A673 (cell line): ENCODE measurements at regions not wholly inside any gene's neighbourhood (a gene's known extent, or its start where the extent isn't known, plus 50 kb on each side); places are given as distances from the start of the nearest gene placed in this dataset.

ENCODE experiments used
- BruUV-seq: library from RNA; stranded (reverse); fragments of 400-500 nt; replicated peaks from 2 replicates; lab custom pipeline; 2021; lab: Mats Ljungman, UMichigan
- CTCF ChIA-PET: fragments of 300-600 bp; sonication (Branson Sonifier 250); formaldehyde crosslinking; loops from one replicate; lab custom pipeline; 2022; ENCODE audit warnings: antibody characterized with exemption; lab: Charles Lee
- POLR2A ChIA-PET: fragments of 300-600 bp; sonication (Branson Sonifier 250); formaldehyde crosslinking; loops from one replicate; lab custom pipeline; 2022; ENCODE audit warnings: antibody characterized with exemption; ENCODE audit not compliant: low non-redundant PET; lab: Charles Lee
- DNase-seq: peaks from one replicate; pipeline ENCODE4 v3.0.0-alpha.2; 2015; ENCODE audit warnings: low spot score
- H3K27ac ChIP-seq: fragments of 200-600 bp; sonication (generic); 2 replicates; pipeline ENCODE4 v1.5.1; 2016; ENCODE audit warnings: mixed run types, low read depth, mild to moderate bottlenecking, mixed read lengths, antibody characterized with exemption, low read length; ENCODE audit not compliant: poor library complexity, severe bottlenecking
- H3K27me3 ChIP-seq: fragments of 200-600 bp; sonication (generic); replicated peaks from 2 replicates; pipeline ENCODE4 v1.6.1; 2017; ENCODE audit warnings: mixed run types, low read depth, mild to moderate bottlenecking, mixed read lengths, antibody characterized with exemption, low read length; ENCODE audit not compliant: insufficient read depth, poor library complexity
- H3K36me3 ChIP-seq: fragments of 200-600 bp; sonication (generic); 2 replicates; pipeline ENCODE4 v1.6.1; 2016; ENCODE audit warnings: mixed run types, mild to moderate bottlenecking, mixed read lengths, antibody characterized with exemption, low read length; ENCODE audit not compliant: insufficient read depth, poor library complexity, severe bottlenecking
- H3K4me1 ChIP-seq: fragments of 200-600 bp; sonication (generic); 2 replicates; pipeline ENCODE4 v1.6.1; 2017; ENCODE audit warnings: mixed run types, mild to moderate bottlenecking, mixed read lengths, antibody characterized with exemption, low read length; ENCODE audit not compliant: insufficient read depth, poor library complexity, severe bottlenecking
- H3K4me3 ChIP-seq: fragments of 200-600 bp; sonication (generic); 2 replicates; pipeline ENCODE4 v1.5.1; 2016; ENCODE audit warnings: low read depth, mixed run types, mild to moderate bottlenecking, mixed read lengths, low read length; ENCODE audit not compliant: poor library complexity, severe bottlenecking
- H3K9me3 ChIP-seq: fragments of 200-600 bp; sonication (generic); 2 replicates; pipeline ENCODE4 v1.6.1; 2016; ENCODE audit warnings: mixed run types, low read depth, mild to moderate bottlenecking, mixed read lengths, antibody characterized with exemption, low read length; ENCODE audit not compliant: poor library complexity, severe bottlenecking
- EZH2 ChIP-seq: fragments of 200-600 bp; sonication (generic); IDR thresholded peaks from 2 replicates; pipeline ENCODE4 v1.6.1; 2017; ENCODE audit warnings: borderline replicate concordance, low read depth, mild to moderate bottlenecking, mixed read lengths, antibody characterized with exemption, low read length; ENCODE audit not compliant: poor library complexity, severe bottlenecking
- intact Hi-C: fragments of 100-400 bp; cut with micrococcal nuclease; formaldehyde crosslinking; loops from one replicate; pipeline ENCODE4 v1.10.0; 2022; ENCODE audit not compliant: unreplicated experiment
- TF ChIP-seq, protein P1 (sequence below): fragments of 300-800, 200-600 bp; sonication (generic); conservative IDR thresholded peaks from 2 replicates; pipeline ENCODE4 v1.5.1; 2017; ENCODE audit warnings: low read depth, mild to moderate bottlenecking, antibody characterized with exemption, low read length, moderate library complexity, mixed read lengths

DNA sequence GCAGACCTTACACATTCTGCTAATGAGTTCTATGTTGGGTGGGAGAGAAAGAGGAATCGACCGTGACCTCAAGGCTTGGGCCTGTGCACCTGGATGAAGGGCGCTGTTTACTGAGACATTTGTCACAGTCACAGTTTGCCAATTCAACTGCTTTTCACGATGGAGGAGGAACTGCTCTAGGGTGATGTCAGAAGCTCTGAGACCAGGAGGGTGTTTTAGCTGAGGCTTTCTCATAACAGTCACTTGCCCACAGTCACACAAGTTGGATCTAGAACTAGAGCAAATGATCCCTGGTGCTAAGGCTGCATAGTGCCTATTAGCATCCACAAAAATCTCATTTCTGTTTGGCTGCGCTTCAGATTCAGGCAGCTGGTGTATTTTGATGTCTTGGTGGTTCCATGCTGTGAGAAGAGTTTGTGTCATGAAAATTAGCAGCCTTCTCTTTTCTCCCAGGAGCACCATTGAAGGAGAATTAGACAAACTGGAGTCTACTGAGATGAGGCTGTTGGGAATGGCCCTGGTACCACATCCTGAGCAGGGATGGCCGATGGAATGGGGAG is 83.3 kb upstream of the TGM3 start:
- H3K27me3 ChIP-seq, result peaks cover 4% of the 10 kb centered on the region
- intact Hi-C loops, result no loop called here
- no peak overlapping the region for H3K4me3 ChIP-seq
- ChIA-PET POLR2A (no interaction called here), CTCF (no interaction called here)
- no peak overlapping the region for H3K27ac ChIP-seq
- no peaks in the 10 kb centered on the region for H3K9me3 ChIP-seq
- no peak for DNase-seq
- H3K36me3 ChIP-seq, result no peaks in the 10 kb centered on the region
- no TSS peak for BruUV-seq
- TF ChIP-seq, protein P1, sequence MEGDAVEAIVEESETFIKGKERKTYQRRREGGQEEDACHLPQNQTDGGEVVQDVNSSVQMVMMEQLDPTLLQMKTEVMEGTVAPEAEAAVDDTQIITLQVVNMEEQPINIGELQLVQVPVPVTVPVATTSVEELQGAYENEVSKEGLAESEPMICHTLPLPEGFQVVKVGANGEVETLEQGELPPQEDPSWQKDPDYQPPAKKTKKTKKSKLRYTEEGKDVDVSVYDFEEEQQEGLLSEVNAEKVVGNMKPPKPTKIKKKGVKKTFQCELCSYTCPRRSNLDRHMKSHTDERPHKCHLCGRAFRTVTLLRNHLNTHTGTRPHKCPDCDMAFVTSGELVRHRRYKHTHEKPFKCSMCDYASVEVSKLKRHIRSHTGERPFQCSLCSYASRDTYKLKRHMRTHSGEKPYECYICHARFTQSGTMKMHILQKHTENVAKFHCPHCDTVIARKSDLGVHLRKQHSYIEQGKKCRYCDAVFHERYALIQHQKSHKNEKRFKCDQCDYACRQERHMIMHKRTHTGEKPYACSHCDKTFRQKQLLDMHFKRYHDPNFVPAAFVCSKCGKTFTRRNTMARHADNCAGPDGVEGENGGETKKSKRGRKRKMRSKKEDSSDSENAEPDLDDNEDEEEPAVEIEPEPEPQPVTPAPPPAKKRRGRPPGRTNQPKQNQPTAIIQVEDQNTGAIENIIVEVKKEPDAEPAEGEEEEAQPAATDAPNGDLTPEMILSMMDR, result no peak
- TF ChIP-seq EZH2, result no peak
- no peaks in the 10 kb centered on the region for H3K4me1 ChIP-seq

GRCh38 chr20:2213401-2213800 is 82.4 kb upstream of the TGM3 start:
- Histone ChIP-seq H3K9me3 (no peaks in the 10 kb centered on the region), H3K27me3 (peaks cover under 1% of the 10 kb centered on the region), H3K4me3 (no peak overlapping the region), H3K27ac (no peak overlapping the region), H3K36me3 (no peaks in the 10 kb centered on the region), H3K4me1 (no peaks in the 10 kb centered on the region)
- intact Hi-C loops, result no loop called here
- ChIA-PET CTCF (no interaction called here), POLR2A (no interaction called here)
- no peak for DNase-seq
- no TSS peak for BruUV-seq
- no peak for TF ChIP-seq EZH2
- TF ChIP-seq, protein P1, result no peak

DNA sequence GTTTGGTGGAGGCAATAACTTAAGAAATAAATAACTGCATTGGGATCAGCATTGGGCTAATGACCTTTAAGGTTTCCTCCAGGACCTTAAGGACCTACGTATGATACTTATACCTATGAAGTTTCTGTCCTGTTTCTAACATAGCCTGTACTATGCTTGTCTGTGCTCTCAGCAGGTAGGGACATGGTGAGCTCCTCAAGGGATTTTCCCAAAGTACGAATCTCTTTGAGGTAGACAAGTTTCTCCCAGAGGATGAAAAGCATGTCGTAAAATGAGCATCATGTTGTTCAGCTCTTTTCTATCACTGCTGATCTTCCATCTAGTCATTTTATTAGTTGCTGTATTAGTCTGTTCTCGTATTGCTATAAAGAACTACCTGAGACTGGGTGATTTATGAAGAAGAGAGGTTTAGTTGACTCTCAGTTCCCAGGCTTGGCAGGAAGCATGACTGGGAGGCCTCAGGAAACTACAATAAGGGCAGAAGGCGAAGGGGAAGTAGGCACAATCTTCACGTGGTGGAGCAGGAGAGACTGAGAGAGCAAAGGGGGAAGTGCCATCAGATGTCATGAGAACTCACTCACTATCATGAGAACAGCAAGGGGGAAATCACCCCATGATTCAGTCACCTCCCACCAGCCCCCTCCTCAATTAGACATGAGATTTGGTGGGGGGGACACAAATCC is 77.8 kb upstream of the TGM3 start:
- H3K4me1 ChIP-seq, result no peaks in the 10 kb centered on the region
- no peak for DNase-seq

More for the DNA sequence above, 77.8 kb upstream of the TGM3 start:
- no peaks in the 10 kb centered on the region for H3K36me3 ChIP-seq
- POLR2A ChIA-PET, result no interaction called here
- no TSS peak for BruUV-seq
- no peaks in the 10 kb centered on the region for H3K27me3 ChIP-seq
- TF ChIP-seq EZH2, result no peak
- TF ChIP-seq, protein P1, result no peak
- CTCF ChIA-PET, result no interaction called here
- peaks cover 11% of the 10 kb centered on the region for H3K9me3 ChIP-seq
- intact Hi-C loops, result no loop called here
- no peak overlapping the region for H3K4me3 ChIP-seq
- H3K27ac ChIP-seq, result no peak overlapping the region
